Head of caudate nucleus (tissue), 42 donors: ENCODE measurements at regions not wholly inside any gene's neighbourhood (a gene's known extent, or its start where the extent isn't known, plus 50 kb on each side); places are given as distances from the start of the nearest gene placed in this dataset.

Experiments used
- DNase-seq, 42 donors: peaks; one replicate each; pipeline versions ENCODE4 v3.0.0 to v3.0.0-alpha.2; 2020 to 2021; ENCODE audit warnings: mixed read lengths in 7 of 42
- intact Hi-C: fragments of 100-400 bp; cut with DNase I; formaldehyde crosslinking; loops from one replicate; pipeline ENCODE4 v1.15.0; 2022

GRCh38 chr1:82924666-82925065 is 1074.3 kb downstream of the TTLL7 start:
- DNase-seq: no peak
- intact Hi-C loops: no loop called here

DNA sequence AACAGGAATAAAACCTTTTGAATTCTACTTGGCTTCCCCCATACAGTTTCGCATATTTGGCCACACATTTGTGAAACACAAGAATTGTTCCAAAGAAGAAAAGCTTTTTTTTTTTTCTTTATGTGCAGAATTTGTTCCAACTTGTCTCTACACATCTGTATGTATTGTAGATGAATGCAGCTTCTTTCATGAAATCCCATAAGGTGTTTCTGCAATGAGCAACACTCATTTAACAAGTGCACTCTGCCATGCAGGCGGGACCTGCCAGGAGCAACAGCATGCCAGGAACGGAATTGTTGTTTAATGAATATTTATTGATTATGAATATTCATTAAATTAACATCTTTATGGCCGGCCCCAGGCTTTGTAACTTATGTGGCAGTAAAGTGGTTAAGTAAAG is 1075.0 kb downstream of the TTLL7 start:
- intact Hi-C loops: no loop called here
- no peak for DNase-seq

DNA sequence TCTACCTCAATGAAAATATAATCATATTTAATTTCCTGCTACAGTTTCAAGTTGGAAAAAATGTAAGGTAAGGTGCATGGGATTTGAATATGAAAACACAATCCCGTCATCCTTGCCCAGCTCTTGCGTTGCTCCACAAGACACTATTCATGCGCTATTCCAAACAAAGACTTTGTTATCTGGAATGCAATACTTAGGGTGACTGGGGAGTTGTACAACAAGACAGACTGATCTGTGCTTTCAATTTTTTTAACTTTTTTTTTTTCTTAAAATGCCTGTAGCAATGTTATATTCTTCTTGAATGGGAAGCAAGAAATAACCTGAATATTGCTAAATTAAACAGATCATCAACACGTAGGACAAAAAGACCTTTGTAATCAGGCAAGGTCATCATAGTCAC is 1077.2 kb downstream of the TTLL7 start:
- peak in 2 of 42 donors; percentile 16 to 20 for DNase-seq
- intact Hi-C loops: no loop called here

- no peak for DNase-seq
- intact Hi-C loops: no loop called here
Measured at GRCh38 chr1:82920418-82921248, 1078.3 kb downstream of the TTLL7 start.

- no peak for DNase-seq
- intact Hi-C loops: no loop called here
Measured at GRCh38 chr1:82919837-82920236, 1079.1 kb downstream of the TTLL7 start.

DNA sequence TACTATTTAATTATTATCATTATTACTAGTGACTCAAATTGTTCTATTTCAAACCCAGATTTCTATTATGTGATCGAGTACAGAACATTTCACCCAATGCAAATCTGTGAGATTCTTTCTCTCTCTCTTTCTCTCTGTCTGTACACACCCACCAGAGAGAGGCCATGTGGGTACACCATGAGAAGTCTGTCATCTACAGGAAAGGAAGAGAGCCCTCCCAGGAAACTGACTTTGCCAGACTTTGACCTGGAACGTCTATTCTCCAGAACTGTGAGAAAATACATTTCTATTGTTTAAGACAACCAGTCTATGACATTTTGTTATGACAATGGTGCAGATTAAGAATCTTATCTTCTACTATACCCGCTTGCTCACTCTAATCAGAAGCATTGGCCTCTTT is 1091.6 kb downstream of the TTLL7 start:
- intact Hi-C loops: no loop called here

GRCh38 chr1:82903626-82904025 is 1095.3 kb downstream of the TTLL7 start:
- DNase-seq: no peak
- intact Hi-C loops: no loop called here

More for the DNA sequence above, 1091.6 kb downstream of the TTLL7 start:
- DNase-seq: no peak

DNA sequence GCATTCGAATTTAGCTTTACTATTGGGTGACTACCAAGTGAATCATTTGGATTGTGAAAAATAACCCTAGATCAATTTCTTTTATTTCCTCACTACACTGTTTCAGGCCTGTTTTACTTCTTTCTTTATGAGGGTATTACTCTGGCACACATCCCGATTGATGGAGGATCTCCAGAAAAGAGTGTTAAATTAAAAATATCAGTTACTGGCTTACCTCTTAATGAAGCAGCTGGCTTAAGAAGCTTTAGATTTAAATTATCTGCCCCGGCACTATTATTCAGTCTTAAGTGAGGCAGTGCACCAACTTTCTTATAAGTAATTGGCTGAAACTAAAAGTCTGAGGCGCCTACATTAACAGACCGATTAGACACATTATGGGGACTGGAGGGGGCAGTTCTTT is 1097.4 kb downstream of the TTLL7 start:
- intact Hi-C loops: no loop called here
- DNase-seq: no peak

DNA sequence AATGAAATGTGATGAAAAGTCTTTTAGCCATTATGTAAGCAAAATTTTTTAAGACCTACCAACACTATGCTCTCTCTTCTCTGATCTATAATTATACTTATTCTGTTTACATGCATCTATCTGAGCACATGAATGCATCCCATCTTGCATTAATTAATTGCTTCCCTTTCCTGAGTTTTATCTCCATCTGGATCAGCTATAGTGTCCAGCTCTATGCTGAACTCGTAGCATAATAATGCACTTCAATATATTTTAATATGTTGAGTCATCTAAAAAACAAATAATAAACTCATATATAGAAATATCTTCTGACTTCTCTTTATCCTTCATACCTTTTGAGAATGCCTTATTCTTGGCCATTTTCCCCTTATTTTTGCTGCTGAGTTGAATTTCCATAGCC is 1097.8 kb downstream of the TTLL7 start:
- DNase-seq: no peak
- intact Hi-C loops: no loop called here

DNA sequence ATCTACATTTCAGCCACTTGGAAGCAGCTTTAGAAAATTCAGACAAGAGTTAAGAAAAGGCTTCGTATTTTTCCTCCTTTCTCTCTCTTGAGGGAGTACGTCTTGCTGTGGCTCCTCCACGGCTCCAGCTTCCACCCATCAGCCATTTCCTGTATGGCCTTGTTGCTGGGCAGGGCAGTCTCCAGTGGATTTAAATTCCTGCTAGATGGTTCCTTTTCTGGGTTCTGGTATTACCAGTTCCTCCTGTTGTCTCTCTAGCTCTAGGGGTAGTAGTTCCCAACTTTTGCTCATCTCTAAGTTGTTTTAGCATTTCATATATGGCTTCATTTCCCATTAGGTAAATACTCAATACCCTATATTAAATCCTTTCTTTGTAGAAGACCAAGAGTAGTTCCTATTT is 1098.3 kb downstream of the ADGRL2 start:
- intact Hi-C loops: no loop called here
- DNase-seq: no peak

- DNase-seq: no peak
- intact Hi-C loops: no loop called here
Measured at GRCh38 chr1:82897549-82897948, 1096.8 kb downstream of the ADGRL2 start.

DNA sequence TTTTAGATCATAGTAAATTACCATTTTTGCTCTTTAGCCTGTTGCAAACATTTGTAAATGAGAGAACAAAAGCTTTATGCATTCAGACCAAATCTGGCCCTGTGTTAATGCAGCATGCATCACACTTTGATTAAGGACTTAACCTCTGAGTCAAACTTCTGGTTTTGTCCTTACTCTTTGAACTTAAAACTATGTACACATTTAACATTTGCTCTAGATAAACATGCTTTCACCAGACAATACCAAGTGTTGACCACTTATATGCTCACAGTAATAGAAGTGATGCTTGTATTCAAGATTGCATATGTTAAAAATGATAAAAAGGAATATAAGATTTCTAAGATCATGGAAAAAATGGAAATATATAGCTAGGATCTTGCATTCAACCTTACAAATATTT is 1095.3 kb downstream of the ADGRL2 start:
- intact Hi-C loops: no loop called here
- DNase-seq: no peak

- no peak for DNase-seq
- intact Hi-C loops: no loop called here
Measured at GRCh38 chr1:82894635-82895034, 1093.9 kb downstream of the ADGRL2 start.

- intact Hi-C loops: no loop called here
- no peak for DNase-seq
Measured at GRCh38 chr1:82893712-82894470, 1093.2 kb downstream of the ADGRL2 start.

DNA sequence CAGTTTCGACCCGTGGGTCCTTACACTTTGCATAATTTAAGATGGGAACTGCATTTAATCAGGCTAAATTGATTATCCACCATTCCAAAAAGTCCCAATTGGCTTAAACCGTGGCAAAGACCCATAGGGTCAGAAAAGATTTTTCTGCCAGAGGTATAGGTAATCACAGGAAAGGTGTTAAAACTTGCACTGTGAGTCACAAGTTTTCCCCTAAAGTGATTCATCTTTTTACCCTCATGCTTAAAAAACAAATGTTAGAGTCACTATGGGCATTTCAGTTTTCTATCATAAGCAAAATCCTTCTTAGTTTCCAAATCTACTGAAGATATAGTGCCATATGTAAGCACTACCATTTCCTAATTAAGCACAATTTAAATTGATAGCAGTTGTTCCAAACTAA is 1079.8 kb downstream of the ADGRL2 start:
- no peak for DNase-seq
- intact Hi-C loops: no loop called here

GRCh38 chr1:82879701-82880305 is 1079.1 kb downstream of the ADGRL2 start:
- DNase-seq: no peak
- intact Hi-C loops: no loop called here

- DNase-seq: no peak
- intact Hi-C loops: no loop called here
Measured at GRCh38 chr1:82875170-82875569, 1074.4 kb downstream of the ADGRL2 start.

- intact Hi-C loops: no loop called here
- no peak for DNase-seq
Measured at GRCh38 chr1:82874041-82874440, 1073.3 kb downstream of the ADGRL2 start.

DNA sequence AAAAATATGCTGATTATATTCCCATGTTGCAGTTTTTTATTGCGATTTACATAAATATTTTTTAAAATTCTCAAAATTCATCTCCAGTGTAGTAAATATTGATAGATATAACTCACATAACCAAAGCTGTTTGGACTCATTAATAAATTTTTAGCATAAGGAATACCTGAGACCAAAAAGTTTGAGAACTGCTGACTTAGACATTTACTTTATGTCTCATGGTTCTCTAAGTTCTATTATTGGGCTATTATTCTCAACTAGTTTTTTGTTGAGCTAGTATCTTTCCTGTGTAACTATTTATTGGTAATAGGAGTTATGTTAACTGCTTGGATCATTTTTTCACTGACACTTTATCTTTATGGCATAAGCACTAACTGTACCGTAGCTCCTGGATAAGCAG is 1069.6 kb downstream of the ADGRL2 start:
- no peak for DNase-seq
- intact Hi-C loops: no loop called here

DNA sequence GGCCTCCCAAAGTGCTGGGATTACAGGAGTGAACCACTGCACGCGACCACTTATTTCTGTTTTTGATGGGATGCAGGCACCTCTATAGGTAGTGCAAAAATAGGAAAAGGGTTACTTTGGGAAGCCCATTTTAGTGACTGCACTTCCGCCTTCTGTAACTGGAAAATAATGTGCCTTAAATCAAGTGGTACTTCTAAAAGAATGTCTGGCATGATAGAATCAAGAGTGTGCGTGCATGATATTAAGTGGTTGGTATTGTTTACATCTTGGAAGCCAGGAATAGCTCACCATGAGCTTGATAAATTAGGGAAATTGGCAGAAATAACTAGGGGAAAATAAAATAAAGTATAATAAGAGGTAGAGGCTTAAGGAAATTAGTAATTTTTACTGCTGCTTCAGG is 1067.0 kb downstream of the ADGRL2 start:
- intact Hi-C loops: no loop called here
- DNase-seq: no peak
